Nephron progenitor cell (in vitro differentiated cells): ENCODE measurements at regions not wholly inside any gene's neighbourhood (a gene's known extent, or its start where the extent isn't known, plus 50 kb on each side); places are given as distances from the start of the nearest gene placed in this dataset.
"Not testable (repeated sequence)": the region's sequence is repeated elsewhere in the genome, so short reads cannot be mapped to it uniquely, and the experiment has no call there.

Experiments
- DNase-seq: peaks from one replicate; pipeline ENCODE4 v3.0.0; 2021
- H3K27ac Mint-ChIP-seq: 2 replicates; pipeline ENCODE4 v1.8.0; 2021; ENCODE audit warnings: mild to moderate bottlenecking, moderate library complexity, mixed read lengths
- H3K27me3 Mint-ChIP-seq: 2 replicates; pipeline ENCODE4 v1.8.0; 2021; ENCODE audit warnings: mild to moderate bottlenecking, low read depth, mixed read lengths; ENCODE audit not compliant: poor library complexity
- H3K36me3 Mint-ChIP-seq: 2 replicates; pipeline ENCODE4 v1.8.0; 2021; ENCODE audit warnings: low read depth, mixed read lengths
- H3K4me1 Mint-ChIP-seq: 2 replicates; pipeline ENCODE4 v1.8.0; 2021; ENCODE audit warnings: mixed read lengths
- H3K4me3 Mint-ChIP-seq: 2 replicates; pipeline ENCODE4 v1.8.0; 2021; ENCODE audit warnings: mild to moderate bottlenecking, moderate library complexity, mixed read lengths
- H3K9me3 Mint-ChIP-seq: 2 replicates; pipeline ENCODE4 v1.8.0; 2021; ENCODE audit warnings: mild to moderate bottlenecking, moderate library complexity, mixed read lengths
- CTCF ChIP-seq: fragments of 200-600 bp; sonication (generic); IDR thresholded peaks from 2 replicates; pipeline ENCODE4 v1.5.0; 2021; ENCODE audit warnings: antibody characterized with exemption

- DNase-seq, result no peak
- no peak for TF ChIP-seq CTCF
- no peak overlapping the region for H3K27ac Mint-ChIP-seq
- peaks cover 29% of the 10 kb centered on the region for H3K36me3 Mint-ChIP-seq
- peaks cover 37% of the 10 kb centered on the region for H3K4me1 Mint-ChIP-seq
- no peak overlapping the region for H3K4me3 Mint-ChIP-seq
- H3K9me3 Mint-ChIP-seq, result peaks cover 33% of the 10 kb centered on the region
- no peaks in the 10 kb centered on the region for H3K27me3 Mint-ChIP-seq
Observed at GRCh38 chr9:20238921-20239320, 383.4 kb downstream of the MLLT3 start.

DNA sequence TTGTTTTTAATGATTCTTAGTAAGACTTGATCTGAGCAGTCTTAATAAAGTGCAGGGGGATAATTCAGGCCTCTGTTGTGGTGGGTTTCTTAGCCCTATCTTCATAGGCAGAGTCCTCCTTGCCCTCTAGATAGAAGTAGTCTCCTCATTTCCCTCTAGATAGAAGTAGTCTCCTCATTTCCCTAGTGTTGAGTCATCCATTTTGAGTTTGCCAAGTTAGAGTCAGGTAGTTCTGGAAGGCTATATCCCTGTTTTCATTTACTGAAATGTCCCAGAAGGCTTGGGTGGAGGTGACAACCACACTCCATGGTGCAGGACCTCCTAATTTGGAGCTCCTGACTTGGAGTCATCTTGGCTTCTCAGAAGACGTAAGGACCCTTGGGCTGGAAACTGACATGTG is 384.6 kb downstream of the MLLT3 start:
- Mint-ChIP-seq H3K4me1 (peaks cover 24% of the 10 kb centered on the region), H3K36me3 (peaks cover 36% of the 10 kb centered on the region), H3K27ac (no peak overlapping the region), H3K9me3 (peaks cover 44% of the 10 kb centered on the region), H3K4me3 (no peak overlapping the region), H3K27me3 (no peaks in the 10 kb centered on the region)
- DNase-seq, result no peak
- TF ChIP-seq CTCF, result no peak

DNA sequence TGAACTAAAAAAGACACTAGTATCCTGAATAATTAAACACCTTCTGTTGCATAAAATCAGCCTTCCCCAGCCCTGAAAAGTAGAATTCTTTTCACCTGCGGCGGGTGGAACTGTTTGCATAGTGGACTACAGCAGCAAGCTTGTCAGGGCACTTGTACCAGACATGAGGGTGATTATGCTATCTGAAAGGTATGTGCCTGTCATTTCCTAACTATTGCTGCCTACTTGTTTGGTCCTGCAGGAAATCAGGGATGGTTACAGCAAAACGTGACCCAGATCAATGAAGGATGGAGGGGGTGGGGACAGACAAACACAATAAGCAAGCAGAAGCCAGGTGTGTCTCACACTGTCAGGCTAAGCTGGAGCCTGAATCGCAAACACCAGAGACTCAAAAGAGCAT is 385.6 kb downstream of the MLLT3 start:
- no peak for DNase-seq
- no peak overlapping the region for H3K4me3 Mint-ChIP-seq
- H3K4me1 Mint-ChIP-seq, result peaks cover 14% of the 10 kb centered on the region
- TF ChIP-seq CTCF, result no peak
- peaks cover 42% of the 10 kb centered on the region for H3K36me3 Mint-ChIP-seq
- no peak overlapping the region for H3K27ac Mint-ChIP-seq
- H3K27me3 Mint-ChIP-seq, result no peaks in the 10 kb centered on the region
- peaks cover 51% of the 10 kb centered on the region for H3K9me3 Mint-ChIP-seq

DNA sequence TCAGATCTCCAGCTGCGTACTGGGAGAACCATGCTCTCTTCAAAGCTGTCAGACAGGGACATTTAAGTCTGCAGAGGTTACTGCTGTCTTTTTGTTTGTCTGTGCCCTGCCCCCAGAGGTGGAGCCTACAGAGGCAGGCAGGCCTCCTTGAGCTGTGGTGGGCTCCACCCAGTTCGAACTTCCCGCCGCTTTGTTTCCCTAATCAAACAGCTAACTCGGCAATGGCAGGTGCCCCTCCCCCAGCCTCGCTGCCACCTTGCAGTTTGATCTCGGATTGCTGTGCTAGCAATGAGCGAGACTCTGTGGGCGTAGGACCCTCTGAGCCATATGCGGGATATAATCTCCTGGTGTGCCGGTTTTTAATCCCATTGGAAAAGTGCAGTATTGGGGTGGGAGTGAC is 387.1 kb downstream of the MLLT3 start:
- H3K27ac Mint-ChIP-seq, H3K27me3 Mint-ChIP-seq, DNase-seq, H3K4me1 Mint-ChIP-seq, H3K4me3 Mint-ChIP-seq: not testable (repeated sequence)
- H3K36me3 Mint-ChIP-seq, result peaks cover 50% of the 10 kb centered on the region
- peaks cover 66% of the 10 kb centered on the region for H3K9me3 Mint-ChIP-seq

DNA sequence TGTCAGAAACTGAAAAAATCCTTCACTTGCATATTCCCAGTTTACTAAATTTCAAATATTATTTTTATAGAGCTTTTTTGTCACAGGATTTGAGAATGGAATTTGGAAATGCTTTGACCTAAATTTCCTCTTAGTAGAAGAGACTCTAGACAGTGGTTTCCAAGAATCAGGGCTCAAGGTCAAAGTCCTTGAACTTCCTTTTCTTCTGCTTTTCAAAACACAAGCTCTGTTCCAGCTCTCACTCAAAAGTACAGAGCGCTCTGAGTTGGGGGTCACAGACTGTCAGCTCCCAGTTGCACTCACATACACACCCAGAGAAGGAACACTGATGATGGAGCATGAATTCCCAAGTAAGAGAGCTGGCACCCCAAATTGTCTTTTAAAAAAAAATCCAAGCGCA is 394.2 kb downstream of the MLLT3 start:
- no peak for DNase-seq
- H3K27me3 Mint-ChIP-seq, result no peaks in the 10 kb centered on the region
- no peak for TF ChIP-seq CTCF
- peaks cover 17% of the 10 kb centered on the region for H3K36me3 Mint-ChIP-seq
- H3K4me3 Mint-ChIP-seq, result no peak overlapping the region
- H3K27ac Mint-ChIP-seq, result no peak overlapping the region
- H3K4me1 Mint-ChIP-seq, result peaks cover 21% of the 10 kb centered on the region
- peaks cover 35% of the 10 kb centered on the region for H3K9me3 Mint-ChIP-seq

DNA sequence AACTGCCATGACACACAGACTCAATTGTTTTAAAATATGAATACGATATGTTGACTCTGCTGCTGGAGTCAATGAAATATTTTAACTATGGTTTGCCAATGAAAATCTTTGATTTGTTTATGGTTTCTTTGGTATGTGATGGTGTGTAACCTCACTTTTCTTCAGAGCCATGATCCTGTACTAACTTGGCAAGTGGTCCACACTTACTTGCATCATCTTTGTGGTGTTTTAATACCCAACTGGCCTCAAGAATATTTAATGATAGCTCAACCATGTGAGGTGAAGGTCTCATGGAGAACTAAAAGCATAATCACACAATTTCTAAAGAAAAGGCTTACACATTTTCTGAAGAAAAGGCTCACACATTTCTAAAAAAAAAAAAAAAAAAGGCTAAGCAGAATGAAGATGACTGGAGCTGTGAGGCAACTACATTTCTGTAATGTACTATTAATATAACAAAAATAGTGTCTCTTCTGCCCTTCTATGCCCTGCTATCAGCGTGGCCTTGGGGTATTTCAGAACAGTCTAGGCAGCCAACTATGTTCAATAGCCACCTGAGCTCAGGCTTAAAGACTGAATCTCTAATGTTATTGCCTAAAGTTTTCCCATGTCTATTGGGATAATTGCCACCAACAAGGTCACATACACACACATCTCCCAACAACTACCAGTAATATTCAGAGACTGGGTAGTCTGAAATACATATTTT is 395.0 kb downstream of the MLLT3 start:
- peaks cover 11% of the 10 kb centered on the region for H3K36me3 Mint-ChIP-seq
- peaks cover 27% of the 10 kb centered on the region for H3K9me3 Mint-ChIP-seq
- H3K27me3 Mint-ChIP-seq, result no peaks in the 10 kb centered on the region
- no peak overlapping the region for H3K27ac Mint-ChIP-seq
- peaks cover 21% of the 10 kb centered on the region for H3K4me1 Mint-ChIP-seq
- no peak for TF ChIP-seq CTCF
- H3K4me3 Mint-ChIP-seq, result no peak overlapping the region
- DNase-seq, result no peak
